Cardiac muscle cell (in vitro differentiated cells and primary cell): ENCODE measurements at regions not wholly inside any gene's neighbourhood (a gene's known extent, or its start where the extent isn't known, plus 50 kb on each side); places are given as distances from the start of the nearest gene placed in this dataset.

Experiments used
- DNase-seq, 2 donors: peaks; one replicate each; pipeline versions ENCODE4 v3.0.0 to v3.0.0-alpha.2; 2010 to 2017; ENCODE audit warnings: low read depth in 1 of 2, low spot score in 1 of 2
- H3K27ac ChIP-seq: fragments of 200-600 bp; sonication (generic); 2 replicates; pipeline ENCODE4 v1.5.1; 2016
- H3K27me3 ChIP-seq: fragments of 200-600 bp; sonication (generic); 2 replicates; pipeline ENCODE4 v1.6.0; 2016; ENCODE audit warnings: control low read depth
- H3K36me3 ChIP-seq: fragments of 200-600 bp; sonication (generic); 2 replicates; pipeline ENCODE4 v1.5.1; 2016; ENCODE audit warnings: control low read depth
- H3K4me1 ChIP-seq: fragments of 200-600 bp; sonication (generic); 2 replicates; pipeline ENCODE4 v1.8.1; 2017; ENCODE audit warnings: low read depth, mild to moderate bottlenecking, mixed run types
- H3K4me3 ChIP-seq: fragments of 200-600 bp; sonication (generic); 2 replicates; pipeline ENCODE4 v1.5.1; 2016; ENCODE audit warnings: mild to moderate bottlenecking
- H3K9me3 ChIP-seq: fragments of 200-600 bp; sonication (generic); 2 replicates; pipeline ENCODE4 v1.5.1; 2017; ENCODE audit warnings: low read depth, mild to moderate bottlenecking, control low read depth
- TF ChIP-seq, protein P1 (sequence below): IDR thresholded peaks from 2 replicates; pipeline ENCODE4 v1.5.1; 2012; ENCODE audit warnings: low read depth, mild to moderate bottlenecking, low read length

DNA sequence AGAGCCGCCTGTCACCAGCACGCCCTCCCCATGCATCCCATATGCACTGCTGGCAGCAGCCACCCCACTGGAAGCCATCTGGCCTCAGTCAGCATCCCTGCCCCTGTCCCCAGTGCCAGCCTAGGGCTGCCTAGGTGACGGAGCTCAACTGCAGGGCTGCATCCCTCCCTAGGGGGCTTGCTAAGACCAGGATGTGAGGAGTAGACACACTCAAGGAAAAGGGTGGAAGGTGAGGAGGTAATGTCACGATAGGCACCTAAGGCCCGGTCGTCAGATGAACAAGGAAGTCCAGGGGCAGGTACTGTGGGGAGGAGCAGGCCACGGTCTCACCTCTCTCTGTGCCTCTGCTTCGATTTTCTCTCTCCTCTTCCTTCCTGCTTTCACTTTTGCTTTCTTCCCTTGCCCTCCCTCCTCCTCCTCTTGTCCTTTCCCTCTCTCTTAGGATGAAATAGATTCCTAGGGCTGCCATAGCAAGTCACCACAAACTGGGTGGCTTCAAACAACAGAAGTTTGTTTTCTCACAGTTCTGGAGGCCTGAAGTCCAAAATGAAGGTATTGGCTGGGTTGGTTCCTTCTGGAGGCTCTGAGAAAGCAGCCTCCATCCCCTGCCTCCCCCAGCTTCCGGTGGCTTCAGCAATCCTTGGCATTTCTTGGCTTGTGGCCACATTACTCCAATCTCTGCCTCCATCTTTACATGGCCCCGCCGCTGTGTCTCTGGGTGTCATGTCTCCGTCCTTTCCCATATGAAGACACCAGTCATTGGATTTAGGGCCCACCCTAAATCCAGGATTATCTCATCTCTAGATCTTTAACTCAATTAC lies 298.3 kb downstream of the SHQ1 start:
- Histone ChIP-seq H3K36me3 (no peaks in the 10 kb centered on the region), H3K4me3 (no peak overlapping the region), H3K27me3 (no peaks in the 10 kb centered on the region), H3K4me1 (no peaks in the 10 kb centered on the region), H3K9me3 (no peaks in the 10 kb centered on the region), H3K27ac (no peak overlapping the region)
- DNase-seq = peak in 1 of 2 donors; percentile 6
- TF ChIP-seq, protein P1, sequence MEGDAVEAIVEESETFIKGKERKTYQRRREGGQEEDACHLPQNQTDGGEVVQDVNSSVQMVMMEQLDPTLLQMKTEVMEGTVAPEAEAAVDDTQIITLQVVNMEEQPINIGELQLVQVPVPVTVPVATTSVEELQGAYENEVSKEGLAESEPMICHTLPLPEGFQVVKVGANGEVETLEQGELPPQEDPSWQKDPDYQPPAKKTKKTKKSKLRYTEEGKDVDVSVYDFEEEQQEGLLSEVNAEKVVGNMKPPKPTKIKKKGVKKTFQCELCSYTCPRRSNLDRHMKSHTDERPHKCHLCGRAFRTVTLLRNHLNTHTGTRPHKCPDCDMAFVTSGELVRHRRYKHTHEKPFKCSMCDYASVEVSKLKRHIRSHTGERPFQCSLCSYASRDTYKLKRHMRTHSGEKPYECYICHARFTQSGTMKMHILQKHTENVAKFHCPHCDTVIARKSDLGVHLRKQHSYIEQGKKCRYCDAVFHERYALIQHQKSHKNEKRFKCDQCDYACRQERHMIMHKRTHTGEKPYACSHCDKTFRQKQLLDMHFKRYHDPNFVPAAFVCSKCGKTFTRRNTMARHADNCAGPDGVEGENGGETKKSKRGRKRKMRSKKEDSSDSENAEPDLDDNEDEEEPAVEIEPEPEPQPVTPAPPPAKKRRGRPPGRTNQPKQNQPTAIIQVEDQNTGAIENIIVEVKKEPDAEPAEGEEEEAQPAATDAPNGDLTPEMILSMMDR = no peak

DNA sequence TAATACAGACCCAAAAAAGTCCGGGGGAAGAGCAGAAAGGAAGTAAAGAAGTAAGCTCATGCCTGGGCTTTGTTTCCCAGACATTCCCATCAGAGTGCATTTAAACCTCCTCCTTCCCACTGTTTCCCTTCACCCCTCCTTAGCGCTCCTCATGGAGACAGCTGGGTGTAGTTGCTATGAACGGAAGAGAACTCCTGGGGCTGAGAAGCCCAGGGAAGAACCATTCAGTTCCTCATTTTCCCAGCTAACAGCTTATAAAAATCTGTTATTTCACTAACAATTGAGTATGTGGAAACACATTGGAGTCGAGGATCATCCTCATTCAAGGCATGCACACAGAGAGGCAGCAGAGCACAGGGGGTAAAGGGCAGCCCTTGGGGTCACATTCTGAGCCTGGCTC lies 299.3 kb downstream of the SHQ1 start:
- TF ChIP-seq, protein P1 = no peak
- no peaks in the 10 kb centered on the region for H3K9me3 ChIP-seq
- H3K27me3 ChIP-seq = no peaks in the 10 kb centered on the region
- H3K4me3 ChIP-seq = no peak overlapping the region
- no peaks in the 10 kb centered on the region for H3K36me3 ChIP-seq
- no peak overlapping the region for H3K27ac ChIP-seq
- no peaks in the 10 kb centered on the region for H3K4me1 ChIP-seq
- no peak for DNase-seq

DNA sequence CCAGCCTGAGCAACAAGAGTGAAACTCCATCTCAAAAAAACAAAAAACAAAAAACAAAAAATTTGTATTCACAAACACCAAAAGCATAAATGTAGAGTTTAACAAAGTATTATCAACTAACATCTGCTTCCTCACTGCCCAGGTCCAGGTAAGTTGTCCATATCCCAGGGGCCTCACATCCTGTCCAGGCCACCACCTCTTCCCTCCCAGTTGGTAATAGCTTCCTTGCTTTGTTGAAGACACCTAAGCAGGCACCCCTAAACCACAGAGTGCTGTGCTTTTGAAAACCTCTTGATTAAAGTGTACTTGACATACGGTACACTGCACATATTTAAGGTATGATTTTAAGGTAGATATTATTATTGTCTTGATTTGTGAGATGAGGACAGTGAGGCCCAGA lies 299.8 kb downstream of the SHQ1 start:
- TF ChIP-seq, protein P1 = no peak

DNA sequence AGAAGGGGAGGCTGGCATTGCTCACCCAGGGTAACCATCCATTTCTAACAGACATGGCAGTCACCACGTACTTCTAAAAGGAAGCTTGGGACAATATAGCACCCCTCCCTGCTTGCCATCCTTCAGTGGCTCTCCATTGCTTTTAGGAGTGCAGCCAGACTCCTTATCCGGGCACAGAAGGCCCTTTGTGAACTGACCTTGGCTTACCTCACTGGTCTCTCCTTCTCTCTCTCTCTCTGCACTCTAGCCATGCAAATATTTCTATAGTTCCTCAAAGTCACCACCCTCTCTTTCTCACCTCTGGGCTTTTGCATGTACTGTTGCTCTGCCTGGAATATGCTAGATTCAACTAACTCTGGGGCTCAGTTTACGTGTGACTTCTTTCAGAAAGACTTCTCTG lies 301.1 kb downstream of the SHQ1 start:
- no peaks in the 10 kb centered on the region for H3K27me3 ChIP-seq
- no peak for DNase-seq
- H3K27ac ChIP-seq = no peak overlapping the region
- no peaks in the 10 kb centered on the region for H3K36me3 ChIP-seq
- TF ChIP-seq, protein P1 = no peak
- no peaks in the 10 kb centered on the region for H3K4me1 ChIP-seq
- no peaks in the 10 kb centered on the region for H3K9me3 ChIP-seq
- H3K4me3 ChIP-seq = no peak overlapping the region

More for the DNA sequence above, 299.8 kb downstream of the SHQ1 start:
- no peak for DNase-seq
- no peak overlapping the region for H3K27ac ChIP-seq
- H3K4me1 ChIP-seq = no peaks in the 10 kb centered on the region
- no peaks in the 10 kb centered on the region for H3K9me3 ChIP-seq
- no peak overlapping the region for H3K4me3 ChIP-seq
- no peaks in the 10 kb centered on the region for H3K36me3 ChIP-seq
- H3K27me3 ChIP-seq = no peaks in the 10 kb centered on the region

DNA sequence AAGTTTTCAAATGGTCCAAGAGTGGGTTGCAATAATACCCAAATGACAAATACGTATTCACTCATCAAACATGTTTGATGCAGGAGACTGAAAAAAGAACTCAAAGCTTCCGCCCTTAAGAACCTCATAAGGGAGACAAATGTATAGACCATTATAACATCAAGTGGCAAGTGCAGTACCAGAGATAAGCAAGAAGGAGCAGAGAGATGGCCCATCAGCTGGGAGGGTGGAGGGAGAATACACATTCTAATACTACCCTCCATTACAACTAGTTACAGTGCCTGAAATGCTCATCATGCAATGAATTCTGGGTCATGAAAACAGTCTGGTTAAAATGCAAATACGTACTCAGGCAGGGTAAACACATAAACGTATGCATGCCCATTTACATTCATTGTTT lies 304.0 kb downstream of the SHQ1 start:
- H3K27me3 ChIP-seq = no peaks in the 10 kb centered on the region
- H3K4me1 ChIP-seq = no peaks in the 10 kb centered on the region
- DNase-seq = no peak
- no peak overlapping the region for H3K4me3 ChIP-seq
- no peaks in the 10 kb centered on the region for H3K36me3 ChIP-seq
- TF ChIP-seq, protein P1 = no peak
- no peaks in the 10 kb centered on the region for H3K9me3 ChIP-seq
- H3K27ac ChIP-seq = no peak overlapping the region
